ENCODE measurements at regions not wholly inside any gene's neighbourhood (a gene's known extent, or its start where the extent isn't known, plus 50 kb on each side); places are given as distances from the start of the nearest gene placed in this dataset.

- ChIA-PET POLR2A (no interaction called here), CTCF (interaction anchor here (1.1 to 6.1 kb wide), 6 partner anchors 8 to 963 kb away, joined by 3 to 42 read pairs (median 5); no protein-coding TSS in a partner anchor)
- H3K4me3 ChIP-seq (ENCODE audit: low read depth, low read length) = no peak overlapping the region
Measured at GRCh38 chr5:158170060-158170459, 311.1 kb upstream of the CLINT1 start.

DNA sequence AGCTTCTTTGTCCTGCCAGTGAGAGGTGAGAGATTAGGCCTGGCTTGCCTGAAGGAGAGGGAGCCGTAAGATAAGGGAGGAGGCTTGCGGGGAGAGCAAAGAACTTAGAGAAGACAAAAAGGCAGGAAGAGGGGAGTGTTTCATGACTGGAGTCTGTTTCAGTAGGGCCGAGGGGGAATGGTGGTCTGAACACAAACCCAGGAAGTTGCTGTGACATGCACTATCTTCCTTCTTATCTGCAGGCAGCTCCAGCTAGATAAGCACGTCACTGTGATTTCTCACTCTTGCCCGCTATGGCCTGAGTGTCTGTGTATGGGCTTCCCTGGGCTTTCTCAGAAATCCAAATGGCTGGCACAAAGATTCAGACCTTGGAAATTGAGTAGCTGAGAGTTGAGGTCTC, 307.5 kb upstream of the CLINT1 start:
- CTCF ChIA-PET = interaction anchor here (0.9 to 1.7 kb wide), 3 partner anchors 8 to 941 kb away, joined by 3 to 7 read pairs (median 3); no protein-coding TSS in a partner anchor

More at GRCh38 chr5:158170060-158170459, 311.1 kb upstream of the CLINT1 start:
- TF ChIP-seq, protein P1, sequence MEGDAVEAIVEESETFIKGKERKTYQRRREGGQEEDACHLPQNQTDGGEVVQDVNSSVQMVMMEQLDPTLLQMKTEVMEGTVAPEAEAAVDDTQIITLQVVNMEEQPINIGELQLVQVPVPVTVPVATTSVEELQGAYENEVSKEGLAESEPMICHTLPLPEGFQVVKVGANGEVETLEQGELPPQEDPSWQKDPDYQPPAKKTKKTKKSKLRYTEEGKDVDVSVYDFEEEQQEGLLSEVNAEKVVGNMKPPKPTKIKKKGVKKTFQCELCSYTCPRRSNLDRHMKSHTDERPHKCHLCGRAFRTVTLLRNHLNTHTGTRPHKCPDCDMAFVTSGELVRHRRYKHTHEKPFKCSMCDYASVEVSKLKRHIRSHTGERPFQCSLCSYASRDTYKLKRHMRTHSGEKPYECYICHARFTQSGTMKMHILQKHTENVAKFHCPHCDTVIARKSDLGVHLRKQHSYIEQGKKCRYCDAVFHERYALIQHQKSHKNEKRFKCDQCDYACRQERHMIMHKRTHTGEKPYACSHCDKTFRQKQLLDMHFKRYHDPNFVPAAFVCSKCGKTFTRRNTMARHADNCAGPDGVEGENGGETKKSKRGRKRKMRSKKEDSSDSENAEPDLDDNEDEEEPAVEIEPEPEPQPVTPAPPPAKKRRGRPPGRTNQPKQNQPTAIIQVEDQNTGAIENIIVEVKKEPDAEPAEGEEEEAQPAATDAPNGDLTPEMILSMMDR (IDR thresholded peaks at IDR 0.05; ENCODE audit: insufficient read depth, low read length, missing control alignments) = no peak
- DNase-seq (ENCODE audit: low read depth, low spot score) = no peak

DNA sequence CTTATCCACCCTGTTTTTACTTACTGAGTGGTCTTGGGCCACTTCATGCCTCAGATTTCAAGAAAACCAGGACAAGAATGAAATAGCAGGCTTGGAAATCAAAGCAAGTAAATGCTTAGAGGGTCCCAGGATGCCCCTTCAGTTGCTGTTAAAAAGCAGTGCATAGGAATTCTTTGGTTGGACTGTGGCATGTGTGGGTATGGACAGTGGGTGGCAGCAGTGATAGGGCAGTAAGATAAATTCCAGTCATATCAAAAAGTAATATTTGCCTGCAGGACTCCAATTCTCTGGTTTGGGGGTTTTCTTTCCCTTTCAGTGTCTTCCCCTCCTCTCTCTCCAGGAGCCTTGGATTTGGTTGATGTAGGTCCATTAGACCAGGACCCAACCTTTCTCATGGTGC, 306.7 kb upstream of the CLINT1 start:
- TF ChIP-seq, protein P1 (IDR thresholded peaks at IDR 0.05; ENCODE audit: insufficient read depth, low read length, missing control alignments) = no peak
- POLR2A ChIA-PET = no interaction called here
- H3K4me3 ChIP-seq (ENCODE audit: low read depth, low read length) = no peak overlapping the region
- DNase-seq (ENCODE audit: low read depth, low spot score) = no peak
- CTCF ChIA-PET = interaction anchor here (0.9 to 1.7 kb wide), 2 partner anchors 9 to 942 kb away, joined by 3 to 7 read pairs; no protein-coding TSS in a partner anchor

More for the DNA sequence above, 307.5 kb upstream of the CLINT1 start:
- no peak for DNase-seq (ENCODE audit: low read depth, low spot score)
- POLR2A ChIA-PET = no interaction called here
- TF ChIP-seq, protein P1 (IDR thresholded peaks at IDR 0.05; ENCODE audit: insufficient read depth, low read length, missing control alignments) = no peak
- no peak overlapping the region for H3K4me3 ChIP-seq (ENCODE audit: low read depth, low read length)

- CTCF ChIA-PET = no interaction called here
Measured at GRCh38 chr5:158164296-158165047, 305.5 kb upstream of the CLINT1 start.

GRCh38 chr5:158163451-158164295, 304.7 kb upstream of the CLINT1 start:
- DNase-seq (ENCODE audit: low read depth, low spot score) = no peak
- CTCF ChIA-PET = interaction anchor here (1.2 to 2.7 kb wide), 2 partner anchors 8 to 11 kb away, joined by 3 to 14 read pairs; no protein-coding TSS in a partner anchor
- TF ChIP-seq, protein P1 (IDR thresholded peaks at IDR 0.05; ENCODE audit: insufficient read depth, low read length, missing control alignments) = no peak
- POLR2A ChIA-PET = no interaction called here
- no peak overlapping the region for H3K4me3 ChIP-seq (ENCODE audit: low read depth, low read length)

More at GRCh38 chr5:158164296-158165047, 305.5 kb upstream of the CLINT1 start:
- TF ChIP-seq, protein P1 (IDR thresholded peaks at IDR 0.05; ENCODE audit: insufficient read depth, low read length, missing control alignments) = no peak
- H3K4me3 ChIP-seq (ENCODE audit: low read depth, low read length) = no peak overlapping the region
- DNase-seq (ENCODE audit: low read depth, low spot score) = no peak
- POLR2A ChIA-PET = no interaction called here
